ENCODE measurements at regions not wholly inside any gene's neighbourhood (a gene's known extent, or its start where the extent isn't known, plus 50 kb on each side); places are given as distances from the start of the nearest gene placed in this dataset.

- no peak for TF ChIP-seq CTCF (IDR thresholded peaks at IDR 0.05)
- Histone ChIP-seq H3K9me3 (no peaks in the 10 kb centered on the region), H3K36me3 (ENCODE audit: insufficient read depth in 1 of 2, low read depth in 1 of 2) (no peaks in the 10 kb centered on the region), H3K27me3 (ENCODE audit: insufficient read depth in 3 of 3, low read length in 2 of 3) (no peaks in the 10 kb centered on the region), H3K4me1 (no peaks in the 10 kb centered on the region), H3K27ac (no peak overlapping the region), H3K4me3 (no peak overlapping the region)
- ATAC-seq (no peak), DNase-seq (no peak)
- intact Hi-C loops (cut with DNase I), result no loop called here
- WGBS, 3 donors, result 54 to 65% (median 58%) methylated on average over 4 of the region's 4 CpGs
Measured at GRCh38 chr2:215617060-215617824, 181.4 kb upstream of the FN1 start.

DNA sequence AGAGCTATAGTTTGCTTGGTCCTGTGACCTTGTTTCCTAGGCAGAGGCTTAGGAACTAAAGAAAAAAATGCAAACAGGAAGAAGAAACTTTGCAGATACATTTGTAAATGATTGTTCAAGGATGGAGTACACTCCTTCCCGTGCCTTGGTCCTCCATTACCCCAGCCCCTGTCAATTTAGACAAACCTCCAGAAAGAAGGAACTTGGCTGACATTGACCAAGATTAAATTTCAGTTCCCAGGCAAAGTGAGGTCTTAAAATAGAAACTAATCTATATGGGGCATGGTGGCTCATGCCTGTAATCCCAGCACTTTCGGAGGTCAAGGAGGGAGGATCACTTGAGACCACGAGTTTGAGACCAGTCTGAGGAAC, 179.9 kb upstream of the FN1 start:
- intact Hi-C loops (cut with DNase I), result no loop called here
- 46 to 51% (median 50%) methylated on average over 3 of the region's 3 CpGs for WGBS, 3 donors
- Histone ChIP-seq H3K9me3 (no peaks in the 10 kb centered on the region), H3K27ac (no peak overlapping the region), H3K36me3 (ENCODE audit: insufficient read depth in 1 of 2, low read depth in 1 of 2) (no peaks in the 10 kb centered on the region), H3K4me3 (no peak overlapping the region), H3K27me3 (ENCODE audit: insufficient read depth in 3 of 3, low read length in 2 of 3) (no peaks in the 10 kb centered on the region), H3K4me1 (no peaks in the 10 kb centered on the region)
- no peak for DNase-seq
- ATAC-seq, result no peak
- no peak for TF ChIP-seq CTCF (IDR thresholded peaks at IDR 0.05)

- ATAC-seq, result no peak
Measured at GRCh38 chr2:215615067-215615802, 179.4 kb upstream of the FN1 start.

DNA sequence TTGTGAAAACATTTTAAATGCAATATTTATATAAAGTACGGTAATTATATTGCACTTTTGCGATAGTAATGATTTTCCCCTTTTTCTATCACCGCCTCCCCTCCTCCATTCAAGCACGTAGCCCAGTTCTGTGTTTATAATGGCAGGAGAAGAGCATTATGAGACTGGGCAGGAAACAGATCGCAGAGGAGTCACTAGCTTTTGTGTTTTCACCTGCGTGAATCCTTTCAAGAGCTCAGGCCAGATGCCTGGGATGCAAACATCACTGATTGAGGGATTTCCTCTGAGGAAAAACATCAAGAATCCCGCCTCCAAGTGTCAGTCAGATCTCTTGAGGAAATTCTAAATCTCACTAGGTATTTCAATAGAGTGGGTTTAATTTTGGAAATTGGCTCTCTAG, 178.4 kb upstream of the FN1 start:
- Histone ChIP-seq H3K27ac (no peak overlapping the region), H3K4me3 (no peak overlapping the region), H3K27me3 (ENCODE audit: insufficient read depth in 3 of 3, low read length in 2 of 3) (no peaks in the 10 kb centered on the region), H3K4me1 (no peaks in the 10 kb centered on the region), H3K36me3 (ENCODE audit: insufficient read depth in 1 of 2, low read depth in 1 of 2) (no peaks in the 10 kb centered on the region), H3K9me3 (no peaks in the 10 kb centered on the region)
- TF ChIP-seq CTCF (IDR thresholded peaks at IDR 0.05), result no peak
- ATAC-seq (no peak), DNase-seq (no peak)
- 91 to 97% (median 94%) methylated on average over 7 of the region's 7 CpGs for WGBS, 3 donors
- intact Hi-C loops (cut with DNase I), result no loop called here

More at GRCh38 chr2:215615067-215615802, 179.4 kb upstream of the FN1 start:
- DNase-seq, result peak in 1 of 2 donors; percentile 39
- whole genome bisulfite sequencing, 3 donors, result 94 to 96% (median 96%) methylated on average over 31 to 32 of the region's 32 CpGs
- Histone ChIP-seq H3K27me3 (ENCODE audit: insufficient read depth in 3 of 3, low read length in 2 of 3) (no peaks in the 10 kb centered on the region), H3K4me3 (no peak overlapping the region), H3K9me3 (no peaks in the 10 kb centered on the region), H3K4me1 (no peaks in the 10 kb centered on the region), H3K27ac (no peak overlapping the region), H3K36me3 (ENCODE audit: insufficient read depth in 1 of 2, low read depth in 1 of 2) (no peaks in the 10 kb centered on the region)
- intact Hi-C loops (cut with DNase I), result no loop called here
- TF ChIP-seq CTCF (IDR thresholded peaks at IDR 0.05), result no peak

Measured in psoas muscle (tissue), 7 donors.